Skeletal muscle tissue (tissue), 3 donors: ENCODE measurements at regions not wholly inside any gene's neighbourhood (a gene's known extent, or its start where the extent isn't known, plus 50 kb on each side); places are given as distances from the start of the nearest gene placed in this dataset.
"Not testable (repeated sequence)": the region's sequence is repeated elsewhere in the genome, so short reads cannot be mapped to it uniquely, and the experiment has no call there.

Source experiments
- H3K27ac ChIP-seq: one replicate; pipeline ENCODE4 v1.7.0; 2013; ENCODE audit warnings: mild to moderate bottlenecking, low read depth, low read length, inconsistent platforms
- H3K27me3 ChIP-seq, 3 donors: one replicate each; pipeline ENCODE4 v1.7.0; 2013; ENCODE audit warnings: low read length in 3 of 3; ENCODE audit not compliant: control insufficient read depth in 3 of 3, insufficient read depth in 3 of 3
- H3K36me3 ChIP-seq, 3 donors: one replicate each; pipeline ENCODE4 v1.7.0; 2013; ENCODE audit warnings: low read length in 3 of 3; ENCODE audit not compliant: control insufficient read depth in 3 of 3, insufficient read depth in 3 of 3
- H3K4me1 ChIP-seq, 3 donors: one replicate each; pipeline ENCODE4 v1.7.0; 2013; ENCODE audit warnings: low read length in 3 of 3, mild to moderate bottlenecking in 3 of 3; ENCODE audit not compliant: control insufficient read depth in 3 of 3, insufficient read depth in 3 of 3
- H3K4me3 ChIP-seq, 3 donors: one replicate each; pipeline ENCODE4 v1.7.0; 2013; ENCODE audit warnings: low read length in 3 of 3
- H3K9ac ChIP-seq, 3 donors: one replicate each; pipeline ENCODE4 v1.7.0; 2013; ENCODE audit warnings: low read length in 3 of 3, mild to moderate bottlenecking in 3 of 3, moderate library complexity in 2 of 3, low read depth in 1 of 3
- H3K9me3 ChIP-seq, 3 donors: one replicate each; pipeline ENCODE4 v1.7.0; 2013; ENCODE audit warnings: low read length in 3 of 3; ENCODE audit not compliant: control insufficient read depth in 3 of 3
- donor health status: Osteomylitis.

DNA sequence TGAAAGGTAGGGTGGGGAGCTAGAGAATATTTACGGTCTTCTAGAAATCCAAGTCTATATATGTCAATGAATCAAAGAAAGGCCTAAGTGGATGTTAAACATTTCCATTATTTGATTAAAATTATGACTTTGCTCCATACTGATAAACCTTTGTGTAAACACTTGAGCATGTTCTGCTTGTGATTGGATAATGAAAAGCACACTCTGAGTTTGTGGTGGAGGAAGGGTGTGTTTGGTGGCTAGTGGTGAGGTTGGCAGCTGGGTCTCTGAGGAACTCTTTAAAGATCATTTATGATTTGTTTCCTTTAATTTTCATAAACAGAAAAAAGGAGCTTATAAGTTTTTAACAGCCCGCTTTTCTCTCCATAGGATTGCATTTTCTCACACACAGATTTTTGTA is 84.7 kb downstream of the RFPL4B start:
- H3K4me1 ChIP-seq: no peaks in the 10 kb centered on the region

DNA sequence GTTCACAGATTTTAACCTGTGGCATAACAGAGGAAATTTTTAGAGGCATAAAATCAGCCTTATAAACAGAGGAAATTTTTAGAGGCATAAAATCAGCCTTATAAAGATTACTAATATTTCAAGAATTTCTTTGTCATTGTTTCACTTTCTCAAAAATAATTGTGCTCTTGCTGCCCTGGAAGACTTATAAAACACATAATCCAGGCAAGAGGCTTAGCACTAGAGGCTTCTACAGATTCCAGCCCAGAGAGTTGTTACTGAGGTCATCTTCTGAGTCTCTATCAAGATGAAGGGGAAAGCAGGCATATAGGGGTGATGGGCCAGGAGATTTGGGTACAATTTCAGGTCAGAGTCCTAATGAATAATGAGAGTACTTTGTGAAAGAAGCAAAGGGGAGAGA is 85.7 kb downstream of the RFPL4B start:
- Histone ChIP-seq H3K4me3 (no peak overlapping the region), H3K36me3 (no peaks in the 10 kb centered on the region), H3K27ac (no peak overlapping the region), H3K4me1 (no peaks in the 10 kb centered on the region), H3K27me3 (no peaks in the 10 kb centered on the region), H3K9ac (no peak overlapping the region), H3K9me3 (no peaks in the 10 kb centered on the region)

More for the DNA sequence above, 84.7 kb downstream of the RFPL4B start:
- no peak overlapping the region for H3K27ac ChIP-seq
- no peaks in the 10 kb centered on the region for H3K27me3 ChIP-seq
- no peaks in the 10 kb centered on the region for H3K36me3 ChIP-seq
- no peak overlapping the region for H3K4me3 ChIP-seq
- H3K9ac ChIP-seq: no peak overlapping the region
- no peaks in the 10 kb centered on the region for H3K9me3 ChIP-seq

DNA sequence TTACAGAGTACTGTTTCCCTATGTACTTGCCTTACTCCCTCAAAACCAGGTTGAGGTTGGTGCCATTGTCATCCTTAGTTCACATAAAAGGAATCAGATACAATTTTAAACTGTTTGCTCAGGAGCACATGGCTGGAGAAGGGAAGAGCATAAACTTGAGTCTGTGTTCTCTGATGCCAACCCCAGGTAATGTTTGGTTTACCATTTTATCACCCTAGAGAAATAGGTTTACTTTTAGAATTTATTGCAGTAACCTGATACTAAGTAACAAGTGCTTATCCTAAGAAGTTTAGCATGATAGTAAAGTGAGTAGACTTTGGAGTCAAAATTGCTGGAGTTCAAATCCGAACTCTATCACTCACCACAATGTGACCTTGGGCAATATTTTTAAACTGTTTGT is 86.3 kb downstream of the RFPL4B start:
- no peak overlapping the region for H3K27ac ChIP-seq
- no peak overlapping the region for H3K9ac ChIP-seq
- H3K4me3 ChIP-seq: no peak overlapping the region
- H3K27me3 ChIP-seq: no peaks in the 10 kb centered on the region
- no peaks in the 10 kb centered on the region for H3K9me3 ChIP-seq
- no peaks in the 10 kb centered on the region for H3K4me1 ChIP-seq
- no peaks in the 10 kb centered on the region for H3K36me3 ChIP-seq

DNA sequence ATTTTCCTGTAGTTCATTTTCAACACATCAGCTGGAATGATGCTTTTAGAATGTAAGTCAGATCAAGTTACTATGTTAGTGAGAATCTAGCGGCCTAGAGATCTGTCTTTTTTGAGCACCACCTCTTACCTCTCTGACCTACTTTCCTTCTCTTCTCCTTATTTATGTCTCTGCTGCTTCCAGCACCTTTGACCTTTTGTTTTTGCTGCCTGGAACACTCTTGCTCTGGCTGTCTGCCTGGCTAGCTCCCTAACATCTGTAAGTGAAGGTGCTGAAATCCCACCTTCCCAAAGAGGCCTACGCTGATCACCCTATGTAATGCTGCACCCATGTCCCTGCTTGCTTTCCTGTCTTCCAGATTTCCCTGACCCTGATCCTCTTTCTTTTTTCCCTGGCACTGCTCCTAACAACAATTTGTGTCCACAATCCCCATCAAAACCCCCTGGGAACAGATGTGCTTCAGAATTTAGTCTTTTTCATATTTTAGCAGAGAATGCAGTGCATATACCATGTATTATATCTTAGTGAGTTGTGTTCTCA is 87.8 kb downstream of the RFPL4B start:
- Histone ChIP-seq H3K4me1 (no peaks in the 10 kb centered on the region), H3K9ac (no peak overlapping the region)

DNA sequence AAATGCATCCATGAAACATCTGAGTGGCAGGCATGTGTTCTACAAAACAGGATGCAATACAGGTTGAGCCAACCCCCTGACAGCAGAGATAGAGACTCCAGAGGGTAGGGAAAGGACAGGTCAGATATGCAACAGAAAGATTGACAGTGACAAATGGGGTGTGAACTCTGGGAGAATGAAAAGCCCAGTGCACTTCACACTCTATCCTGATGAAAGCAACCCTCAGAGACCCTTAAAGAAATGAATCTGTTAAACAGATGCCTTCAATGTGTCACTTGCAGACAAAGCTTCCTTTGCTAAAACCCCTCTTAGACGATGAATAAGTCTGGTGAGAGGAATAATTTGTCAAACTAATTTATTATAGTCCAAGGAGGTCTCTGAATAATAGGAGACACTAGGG is 89.9 kb downstream of the RFPL4B start:
- no peaks in the 10 kb centered on the region for H3K4me1 ChIP-seq

More for the DNA sequence above, 87.8 kb downstream of the RFPL4B start:
- no peaks in the 10 kb centered on the region for H3K27me3 ChIP-seq
- no peaks in the 10 kb centered on the region for H3K9me3 ChIP-seq
- H3K36me3 ChIP-seq: no peaks in the 10 kb centered on the region
- H3K27ac ChIP-seq: no peak overlapping the region
- no peak overlapping the region for H3K4me3 ChIP-seq

DNA sequence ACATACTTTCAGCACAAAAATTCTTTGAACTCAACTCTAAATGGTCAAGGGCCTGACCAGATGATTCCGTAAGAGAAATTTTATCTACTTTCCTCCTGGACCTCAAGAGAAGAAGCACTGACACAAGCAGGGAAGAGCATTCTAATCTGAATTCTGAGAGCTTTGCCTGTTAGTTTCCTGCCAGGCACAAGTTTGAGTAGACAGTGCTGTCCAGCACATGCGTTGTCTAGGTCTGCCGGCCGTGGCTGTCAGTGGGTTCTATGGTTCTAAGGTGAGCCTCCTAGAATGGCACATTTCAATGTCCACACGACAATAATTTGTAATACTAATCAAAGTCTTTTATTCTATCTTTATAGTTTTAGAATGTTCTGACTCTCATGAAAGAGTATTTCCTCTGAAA is 91.9 kb downstream of the RFPL4B start:
- no peaks in the 10 kb centered on the region for H3K36me3 ChIP-seq
- no peak overlapping the region for H3K27ac ChIP-seq

More for the DNA sequence above, 89.9 kb downstream of the RFPL4B start:
- no peaks in the 10 kb centered on the region for H3K36me3 ChIP-seq
- no peak overlapping the region for H3K27ac ChIP-seq
- no peaks in the 10 kb centered on the region for H3K9me3 ChIP-seq
- no peaks in the 10 kb centered on the region for H3K27me3 ChIP-seq
- H3K9ac ChIP-seq: no peak overlapping the region
- no peak overlapping the region for H3K4me3 ChIP-seq

DNA sequence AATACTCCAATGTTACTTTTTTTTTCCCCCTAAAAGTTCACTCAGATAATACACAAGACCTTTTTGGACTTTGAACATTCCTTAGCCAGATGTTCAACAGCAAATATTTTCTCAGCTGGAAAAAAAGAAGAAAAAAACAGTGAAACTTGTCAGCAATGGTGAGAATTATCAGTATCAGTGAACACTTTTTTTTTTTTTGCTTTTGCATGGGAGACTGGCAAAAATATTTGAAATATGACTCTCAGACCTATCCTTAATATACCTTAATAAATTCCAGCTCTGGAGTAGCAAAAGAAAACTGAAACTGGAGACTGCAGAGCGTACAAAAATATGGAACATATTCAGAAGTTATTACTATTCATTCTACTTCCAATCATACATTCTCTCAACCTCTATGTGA is 92.3 kb downstream of the RFPL4B start:
- Histone ChIP-seq H3K9me3 (no peaks in the 10 kb centered on the region), H3K36me3 (no peaks in the 10 kb centered on the region), H3K4me3 (no peak overlapping the region), H3K4me1 (no peaks in the 10 kb centered on the region), H3K27me3 (no peaks in the 10 kb centered on the region), H3K27ac (no peak overlapping the region), H3K9ac (no peak overlapping the region)

More for the DNA sequence above, 91.9 kb downstream of the RFPL4B start:
- Histone ChIP-seq H3K9me3 (no peaks in the 10 kb centered on the region), H3K9ac (no peak overlapping the region), H3K27me3 (no peaks in the 10 kb centered on the region), H3K4me1 (no peaks in the 10 kb centered on the region), H3K4me3 (no peak overlapping the region)

DNA sequence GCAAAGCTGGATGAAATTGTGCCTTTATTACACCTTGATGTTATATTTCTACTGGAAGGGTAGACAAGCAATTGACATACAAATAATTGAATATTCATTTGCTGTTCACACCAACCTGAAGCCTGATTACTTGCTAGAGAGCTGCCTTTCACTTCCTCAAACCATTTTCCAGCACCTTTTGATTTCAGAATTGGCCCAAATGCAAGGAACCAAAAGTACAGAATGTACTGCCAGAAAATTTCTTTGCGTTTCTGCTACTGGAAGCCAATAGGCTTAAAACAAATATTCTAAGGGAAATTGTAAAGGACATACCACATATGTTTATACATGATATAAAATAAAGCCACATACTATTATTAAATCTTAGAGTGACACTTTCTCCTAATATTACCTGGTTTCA is 94.5 kb downstream of the RFPL4B start:
- no peaks in the 10 kb centered on the region for H3K4me1 ChIP-seq
- H3K4me3 ChIP-seq: no peak overlapping the region
- no peak overlapping the region for H3K27ac ChIP-seq
- no peaks in the 10 kb centered on the region for H3K9me3 ChIP-seq
- no peaks in the 10 kb centered on the region for H3K27me3 ChIP-seq
- H3K36me3 ChIP-seq: no peaks in the 10 kb centered on the region
- no peak overlapping the region for H3K9ac ChIP-seq

DNA sequence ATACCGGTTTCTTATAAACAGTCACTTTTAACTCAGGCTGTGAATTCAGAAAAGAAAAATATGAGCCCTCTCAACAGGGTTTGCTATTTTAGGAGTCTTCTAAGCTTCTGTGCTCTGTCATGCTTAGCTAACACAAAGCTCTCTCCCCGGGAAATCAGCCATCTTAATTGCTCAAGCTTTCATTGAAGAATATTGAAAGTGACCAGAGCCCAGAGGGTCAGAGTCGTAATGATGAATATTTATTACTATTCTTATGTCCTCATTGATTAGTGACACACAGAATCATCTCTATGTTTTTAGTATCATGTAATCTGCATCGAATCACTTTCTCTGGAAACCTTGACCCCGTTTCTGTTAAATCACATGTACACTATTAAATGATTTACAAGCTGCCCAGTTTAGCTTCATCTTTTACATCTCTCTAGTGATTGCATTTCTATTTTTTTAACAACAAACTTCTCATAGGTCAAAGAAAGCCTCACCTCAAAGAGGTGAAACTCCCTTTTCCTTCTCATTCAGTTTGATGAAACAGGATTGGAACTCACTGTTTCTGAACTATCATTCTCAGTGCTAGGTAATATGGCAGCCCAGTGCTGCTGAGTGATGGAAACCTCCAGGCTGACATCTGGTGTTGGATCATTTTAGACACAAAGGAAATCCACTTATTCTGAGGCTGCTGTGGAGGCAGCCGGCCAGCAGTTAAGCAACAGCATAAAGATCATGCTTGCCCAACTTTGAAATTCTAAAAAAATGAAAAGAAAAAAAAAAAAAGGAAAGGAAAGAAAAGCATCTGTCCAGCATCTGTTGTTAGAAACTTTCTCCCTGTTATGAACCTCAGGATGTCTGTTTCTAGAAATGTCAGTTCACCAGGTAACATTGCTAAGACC is 96.3 kb downstream of the RFPL4B start:
- Histone ChIP-seq H3K4me1 (no peaks in the 10 kb centered on the region), H3K27me3 (no peaks in the 10 kb centered on the region), H3K27ac (no peak overlapping the region), H3K36me3 (no peaks in the 10 kb centered on the region), H3K9me3 (no peaks in the 10 kb centered on the region), H3K9ac (no peak overlapping the region), H3K4me3 (no peak overlapping the region)

DNA sequence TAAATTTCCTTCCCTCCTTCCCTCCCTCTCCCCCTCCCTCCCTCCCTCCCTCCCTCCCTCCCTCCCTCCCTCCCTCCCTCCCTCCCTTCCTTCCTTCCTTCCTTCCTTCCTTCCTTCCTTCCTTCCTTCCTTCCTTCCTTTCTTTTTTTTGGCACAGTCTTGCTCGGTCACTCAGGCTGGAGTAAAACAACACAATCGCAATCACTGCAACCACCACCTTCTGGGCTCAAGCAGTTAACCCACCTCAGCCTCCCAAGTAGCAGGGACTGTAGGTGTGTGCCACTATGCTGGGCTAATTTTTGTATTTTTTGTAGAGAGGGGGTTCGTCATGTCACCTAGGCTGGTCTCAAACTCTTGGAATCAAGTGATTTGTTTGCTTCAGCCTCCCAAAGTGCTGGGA is 101.7 kb downstream of the RFPL4B start:
- not testable (repeated sequence) for H3K4me3 ChIP-seq, H3K9me3 ChIP-seq, H3K4me1 ChIP-seq, H3K27me3 ChIP-seq, H3K36me3 ChIP-seq, H3K9ac ChIP-seq, H3K27ac ChIP-seq
